ENCODE measurements at regions not wholly inside any gene's neighbourhood (a gene's known extent, or its start where the extent isn't known, plus 50 kb on each side); places are given as distances from the start of the nearest gene placed in this dataset.

- H3K27me3 ChIP-seq (ENCODE audit: low read length) = no peaks in the 10 kb centered on the region
Observed at GRCh38 chr15:91523596-91523995, 329.9 kb upstream of the SLCO3A1 start.

GRCh38 chr15:91524534-91524933, 329.0 kb upstream of the SLCO3A1 start:
- TF ChIP-seq EZH2phosphoT487 (conservative IDR thresholded peaks at IDR 0.05; ENCODE audit: low read length) (no peak), CTCF (IDR thresholded peaks at IDR 0.05; ENCODE audit: insufficient read depth, low read length, poor library complexity, severe bottlenecking) (no peak)
- no peaks in the 10 kb centered on the region for H3K36me3 ChIP-seq (ENCODE audit: low read length)
- no peak overlapping the region for H3K4me3 ChIP-seq (ENCODE audit: insufficient read depth, low read length, poor library complexity, severe bottlenecking)
- no peaks in the 10 kb centered on the region for H3K27me3 ChIP-seq (ENCODE audit: low read length)
- no peaks in the 10 kb centered on the region for H3K79me2 ChIP-seq (ENCODE audit: insufficient read depth, low read length)
- no peak overlapping the region for H3K27ac ChIP-seq (ENCODE audit: low read depth, low read length)
- H4K20me1 ChIP-seq (ENCODE audit: low read depth, low read length) = no peaks in the 10 kb centered on the region
- no peaks in the 10 kb centered on the region for H3F3A ChIP-seq (ENCODE audit: insufficient read depth)
- no peaks in the 10 kb centered on the region for H3K9me2 ChIP-seq (replicated peaks; ENCODE audit: insufficient read depth, low read length)
- H3K9me3 ChIP-seq (ENCODE audit: insufficient read depth, low read length) = no peaks in the 10 kb centered on the region
- H3K9ac ChIP-seq (ENCODE audit: low read length) = no peak overlapping the region
- no peak overlapping the region for H2AFZ ChIP-seq (ENCODE audit: low read depth, low read length, severe bottlenecking)
- no peak overlapping the region for H3K4me2 ChIP-seq (ENCODE audit: low read depth, low read length, poor library complexity, severe bottlenecking)

More at GRCh38 chr15:91523596-91523995, 329.9 kb upstream of the SLCO3A1 start:
- Histone ChIP-seq H3K27ac (ENCODE audit: low read depth, low read length) (no peak overlapping the region), H3K9me2 (replicated peaks; ENCODE audit: insufficient read depth, low read length) (no peaks in the 10 kb centered on the region), H2AFZ (ENCODE audit: low read depth, low read length, severe bottlenecking) (no peak overlapping the region), H3K36me3 (ENCODE audit: low read length) (no peaks in the 10 kb centered on the region), H3K4me2 (ENCODE audit: low read depth, low read length, poor library complexity, severe bottlenecking) (no peak overlapping the region), H3F3A (ENCODE audit: insufficient read depth) (no peaks in the 10 kb centered on the region), H3K79me2 (ENCODE audit: insufficient read depth, low read length) (no peaks in the 10 kb centered on the region), H3K9ac (ENCODE audit: low read length) (no peak overlapping the region), H3K9me3 (ENCODE audit: insufficient read depth, low read length) (no peaks in the 10 kb centered on the region), H4K20me1 (ENCODE audit: low read depth, low read length) (no peaks in the 10 kb centered on the region), H3K4me3 (ENCODE audit: insufficient read depth, low read length, poor library complexity, severe bottlenecking) (no peak overlapping the region)
- TF ChIP-seq EZH2phosphoT487 (conservative IDR thresholded peaks at IDR 0.05; ENCODE audit: low read length) (no peak), CTCF (IDR thresholded peaks at IDR 0.05; ENCODE audit: insufficient read depth, low read length, poor library complexity, severe bottlenecking) (no peak)

DNA sequence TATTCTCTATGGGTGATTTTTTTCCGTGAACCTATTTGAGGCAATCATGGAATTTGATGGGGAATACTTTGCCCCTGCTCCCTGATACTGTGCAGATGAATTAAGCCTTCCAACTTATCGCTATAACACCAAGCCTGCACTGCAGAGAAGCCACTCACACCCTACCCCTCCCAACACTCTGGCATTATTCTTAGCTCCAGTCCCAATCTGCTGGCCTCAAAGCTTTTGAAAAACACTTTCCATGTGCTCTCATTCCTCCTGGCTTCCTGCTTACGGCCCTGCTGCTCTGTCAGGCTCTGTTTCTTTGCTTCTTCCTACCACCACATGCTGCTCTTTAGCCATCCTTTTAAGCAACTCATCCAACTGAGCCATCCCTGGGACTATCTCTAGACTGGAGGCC, 327.8 kb upstream of the SLCO3A1 start:
- Histone ChIP-seq H3K4me2 (ENCODE audit: low read depth, low read length, poor library complexity, severe bottlenecking) (no peak overlapping the region), H3K9me2 (replicated peaks; ENCODE audit: insufficient read depth, low read length) (no peaks in the 10 kb centered on the region), H3K4me3 (ENCODE audit: insufficient read depth, low read length, poor library complexity, severe bottlenecking) (no peak overlapping the region), H3K36me3 (ENCODE audit: low read length) (no peaks in the 10 kb centered on the region), H2AFZ (ENCODE audit: low read depth, low read length, severe bottlenecking) (no peak overlapping the region), H3K9ac (ENCODE audit: low read length) (no peak overlapping the region), H3F3A (ENCODE audit: insufficient read depth) (no peaks in the 10 kb centered on the region), H3K9me3 (ENCODE audit: insufficient read depth, low read length) (no peaks in the 10 kb centered on the region), H4K20me1 (ENCODE audit: low read depth, low read length) (no peaks in the 10 kb centered on the region), H3K27ac (ENCODE audit: low read depth, low read length) (no peak overlapping the region), H3K27me3 (ENCODE audit: low read length) (no peaks in the 10 kb centered on the region), H3K79me2 (ENCODE audit: insufficient read depth, low read length) (no peaks in the 10 kb centered on the region)
- TF ChIP-seq CTCF (IDR thresholded peaks at IDR 0.05; ENCODE audit: insufficient read depth, low read length, poor library complexity, severe bottlenecking) (no peak), EZH2phosphoT487 (conservative IDR thresholded peaks at IDR 0.05; ENCODE audit: low read length) (no peak)

Measured in SU-DHL-6 (cell line).